ENCODE measurements at regions not wholly inside any gene's neighbourhood (a gene's known extent, or its start where the extent isn't known, plus 50 kb on each side); places are given as distances from the start of the nearest gene placed in this dataset.

- peak; percentile 36 for TF ChIP-seq RAD21 (IDR thresholded peaks at IDR 0.05; ENCODE audit: low read depth)
- no peak for TF ChIP-seq CEBPB (IDR thresholded peaks at IDR 0.05)
These were observed 90.7 kb downstream of the CD24 start for GRCh38 chr6:106883808-106884262.

- TF ChIP-seq MAX (IDR thresholded peaks at IDR 0.05) (no peak), ZBTB7A (IDR thresholded peaks at IDR 0.05; ENCODE audit: low read depth) (no peak), TCF12 (IDR thresholded peaks at IDR 0.05; ENCODE audit: low read depth) (no peak), CEBPB (IDR thresholded peaks at IDR 0.05) (no peak), CREB1 (IDR thresholded peaks at IDR 0.05; ENCODE audit: low read depth) (no peak), RAD21 (IDR thresholded peaks at IDR 0.05; ENCODE audit: low read depth) (no peak), USF1 (IDR thresholded peaks at IDR 0.05) (no peak), YY1 (IDR thresholded peaks at IDR 0.05; ENCODE audit: low read depth) (no peak), TEAD4 (IDR thresholded peaks at IDR 0.05) (no peak), TAF1 (IDR thresholded peaks at IDR 0.05; ENCODE audit: low read depth) (no peak), EP300 (IDR thresholded peaks at IDR 0.05; ENCODE audit: borderline replicate concordance) (no peak), REST (IDR thresholded peaks at IDR 0.05; ENCODE audit: low read depth) (no peak), FOXM1 (IDR thresholded peaks at IDR 0.05; ENCODE audit: borderline replicate concordance, low read depth) (no peak), NFIC (IDR thresholded peaks at IDR 0.05) (no peak), EGR1 (IDR thresholded peaks at IDR 0.05) (no peak)
These were observed 91.7 kb downstream of the CD24 start for GRCh38 chr6:106882601-106883518.

GRCh38 chr6:106882138-106882537 lies 92.4 kb downstream of the CD24 start:
- TF ChIP-seq NFIC (IDR thresholded peaks at IDR 0.05) = no peak
- TF ChIP-seq CEBPB (IDR thresholded peaks at IDR 0.05) = no peak
- TF ChIP-seq MAX (IDR thresholded peaks at IDR 0.05) = no peak
- TF ChIP-seq REST (IDR thresholded peaks at IDR 0.05; ENCODE audit: low read depth) = no peak
- no peak for TF ChIP-seq USF1 (IDR thresholded peaks at IDR 0.05)
- TF ChIP-seq EP300 (IDR thresholded peaks at IDR 0.05; ENCODE audit: borderline replicate concordance) = no peak
- TF ChIP-seq RAD21 (IDR thresholded peaks at IDR 0.05; ENCODE audit: low read depth) = no peak
- TF ChIP-seq TAF1 (IDR thresholded peaks at IDR 0.05; ENCODE audit: low read depth) = no peak
- no peak for TF ChIP-seq EGR1 (IDR thresholded peaks at IDR 0.05)

GRCh38 chr6:106880952-106881351 lies 93.6 kb downstream of the CD24 start:
- TF ChIP-seq MAX (IDR thresholded peaks at IDR 0.05) (no peak), FOXM1 (IDR thresholded peaks at IDR 0.05; ENCODE audit: borderline replicate concordance, low read depth) (no peak), REST (IDR thresholded peaks at IDR 0.05; ENCODE audit: low read depth) (no peak), YY1 (IDR thresholded peaks at IDR 0.05; ENCODE audit: low read depth) (no peak), CEBPB (IDR thresholded peaks at IDR 0.05) (no peak)

All from Ishikawa (cell line).